Adrenal gland (tissue), 5 donors: ENCODE measurements at regions not wholly inside any gene's neighbourhood (a gene's known extent, or its start where the extent isn't known, plus 50 kb on each side); places are given as distances from the start of the nearest gene placed in this dataset.

Experiments used
- POLR2A ChIP-seq, 2 donors: fragments of 450-650 bp; IDR thresholded peaks; one replicate each; pipeline ENCODE4 v1.6.1; 2017; ENCODE audit warnings: antibody characterized with exemption in 2 of 2, mild to moderate bottlenecking in 2 of 2, moderate library complexity in 1 of 2
- TF ChIP-seq, protein P1 (sequence below), 6 experiments: fragments of 450-650 bp in 4 of 6; fragments of 200-600 bp in 2 of 6; sonication (generic) in 1 of 6; IDR thresholded peaks; 1 replicate in 5 of 6; 2 replicates in 1 of 6; pipeline versions ENCODE4 v1.5.1 to v1.8.0; 2016 to 2021; ENCODE audit warnings: antibody characterized with exemption in 6 of 6, mild to moderate bottlenecking in 2 of 6, moderate library complexity in 1 of 6
- donor health status: DM: no; HTN: no; CAD: no.

- TF ChIP-seq, protein P1, sequence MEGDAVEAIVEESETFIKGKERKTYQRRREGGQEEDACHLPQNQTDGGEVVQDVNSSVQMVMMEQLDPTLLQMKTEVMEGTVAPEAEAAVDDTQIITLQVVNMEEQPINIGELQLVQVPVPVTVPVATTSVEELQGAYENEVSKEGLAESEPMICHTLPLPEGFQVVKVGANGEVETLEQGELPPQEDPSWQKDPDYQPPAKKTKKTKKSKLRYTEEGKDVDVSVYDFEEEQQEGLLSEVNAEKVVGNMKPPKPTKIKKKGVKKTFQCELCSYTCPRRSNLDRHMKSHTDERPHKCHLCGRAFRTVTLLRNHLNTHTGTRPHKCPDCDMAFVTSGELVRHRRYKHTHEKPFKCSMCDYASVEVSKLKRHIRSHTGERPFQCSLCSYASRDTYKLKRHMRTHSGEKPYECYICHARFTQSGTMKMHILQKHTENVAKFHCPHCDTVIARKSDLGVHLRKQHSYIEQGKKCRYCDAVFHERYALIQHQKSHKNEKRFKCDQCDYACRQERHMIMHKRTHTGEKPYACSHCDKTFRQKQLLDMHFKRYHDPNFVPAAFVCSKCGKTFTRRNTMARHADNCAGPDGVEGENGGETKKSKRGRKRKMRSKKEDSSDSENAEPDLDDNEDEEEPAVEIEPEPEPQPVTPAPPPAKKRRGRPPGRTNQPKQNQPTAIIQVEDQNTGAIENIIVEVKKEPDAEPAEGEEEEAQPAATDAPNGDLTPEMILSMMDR (IDR thresholded peaks at IDR 0.05), result no peak
- TF ChIP-seq POLR2A (IDR thresholded peaks at IDR 0.05), result no peak
Observed at GRCh38 chr16:65702707-65703402, 581.0 kb upstream of the CDH11 start.
